OCI-LY1 (cell line): ENCODE measurements at regions not wholly inside any gene's neighbourhood (a gene's known extent, or its start where the extent isn't known, plus 50 kb on each side); places are given as distances from the start of the nearest gene placed in this dataset.

Experiments used
- H2AFZ ChIP-seq: fragments of 200-600 bp; sonication (generic), shearing (Covaris generic); 2 replicates; pipeline ENCODE4 v1.6.0; 2014; ENCODE audit warnings: antibody characterized with exemption, mild to moderate bottlenecking, low read length
- H3F3A ChIP-seq: fragments of 200-600 bp; sonication (generic), shearing (Covaris generic); 2 replicates; pipeline ENCODE4 v1.6.0; 2014; ENCODE audit warnings: mild to moderate bottlenecking, antibody characterized with exemption, low read length, moderate library complexity; ENCODE audit not compliant: insufficient read depth
- H3K27ac ChIP-seq: fragments of 200-600 bp; sonication (generic); 2 replicates; pipeline ENCODE4 v1.5.1; 2014; ENCODE audit warnings: low read length, mixed run types, mild to moderate bottlenecking, low read depth; ENCODE audit not compliant: poor library complexity, severe bottlenecking
- H3K27me3 ChIP-seq: fragments of 200-600 bp; sonication (generic); 2 replicates; pipeline ENCODE4 v1.6.0; 2014; ENCODE audit warnings: antibody characterized with exemption, mild to moderate bottlenecking, low read length, moderate library complexity; ENCODE audit not compliant: insufficient read depth
- H3K36me3 ChIP-seq: fragments of 200-600 bp; sonication (generic); 2 replicates; pipeline ENCODE4 v1.6.1; 2014; ENCODE audit warnings: mild to moderate bottlenecking, antibody characterized with exemption, low read length, moderate library complexity, mixed read lengths; ENCODE audit not compliant: insufficient read depth
- H3K4me1 ChIP-seq: fragments of 200-600 bp; sonication (generic); 2 replicates; pipeline ENCODE4 v1.5.1; 2014; ENCODE audit warnings: mild to moderate bottlenecking, low read length, moderate library complexity; ENCODE audit not compliant: insufficient read depth, severe bottlenecking
- H3K4me2 ChIP-seq: fragments of 200-600 bp; sonication (generic), shearing (Covaris generic); 2 replicates; pipeline ENCODE4 v1.6.1; 2014; ENCODE audit warnings: low read length
- H3K4me3 ChIP-seq: fragments of 200-600 bp; sonication (generic); 2 replicates; pipeline ENCODE4 v1.5.1; 2014; ENCODE audit warnings: low read length, low read depth, mild to moderate bottlenecking, mixed read lengths; ENCODE audit not compliant: poor library complexity, severe bottlenecking
- H3K79me2 ChIP-seq: fragments of 200-600 bp; shearing (Covaris generic); 2 replicates; pipeline ENCODE4 v1.6.1; 2016; ENCODE audit warnings: mixed run types, low read length, mixed read lengths; ENCODE audit not compliant: insufficient read depth
- H3K9ac ChIP-seq: fragments of 200-600 bp; sonication (generic), shearing (Covaris generic); 2 replicates; pipeline ENCODE4 v1.6.1; 2014; ENCODE audit warnings: mild to moderate bottlenecking, low read length, mixed read lengths
- H3K9me2 ChIP-seq: fragments of 200-600 bp; sonication (generic), shearing (Covaris generic); 2 replicates; pipeline ENCODE4 v1.6.1; 2014; ENCODE audit warnings: low read depth, mild to moderate bottlenecking, low read length, mixed read lengths
- H3K9me3 ChIP-seq: fragments of 200-600 bp; shearing (Covaris generic); 2 replicates; pipeline ENCODE4 v1.6.1; 2014; ENCODE audit warnings: low read length, mixed read lengths
- H4K20me1 ChIP-seq: fragments of 200-600 bp; sonication (generic), shearing (Covaris generic); 2 replicates; pipeline ENCODE4 v1.6.0; 2016; ENCODE audit warnings: mild to moderate bottlenecking, low read length; ENCODE audit not compliant: insufficient read depth
- CTCF ChIP-seq: fragments of 200-600 bp; sonication (generic), shearing (Covaris generic); IDR thresholded peaks from 2 replicates; pipeline ENCODE4 v1.5.1; 2017; ENCODE audit warnings: mild to moderate bottlenecking, antibody characterized with exemption, low read length, moderate library complexity, mixed read lengths
- EZH2 ChIP-seq: fragments of 200-600 bp; sonication (generic), shearing (Covaris generic); IDR thresholded peaks from 2 replicates; pipeline ENCODE4 v1.8.0; 2017; ENCODE audit warnings: borderline replicate concordance, mixed run types, mild to moderate bottlenecking, antibody characterized with exemption, low read length, moderate library complexity, mixed read lengths

DNA sequence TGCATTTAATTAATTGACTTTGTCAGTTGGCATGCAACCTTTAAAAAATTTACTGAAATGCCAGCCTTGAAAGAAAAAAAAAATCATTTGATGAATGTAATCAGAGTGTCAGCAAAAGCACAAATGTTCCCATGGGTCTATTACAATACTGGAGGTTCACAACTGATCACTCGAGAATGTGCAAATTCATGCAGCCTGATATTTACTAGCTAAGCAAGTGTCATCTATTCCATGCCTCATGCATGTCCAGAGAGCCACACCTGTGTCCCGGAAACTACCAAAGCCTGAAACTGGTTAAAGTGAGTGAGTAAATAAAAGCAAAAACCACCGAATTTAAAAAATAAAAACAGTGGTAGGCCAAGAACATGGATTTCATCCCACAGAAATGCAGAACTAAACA is 415.3 kb upstream of the ID2 start:
- no peak overlapping the region for H3K4me3 ChIP-seq
- H3K27ac ChIP-seq = no peak overlapping the region
- H2AFZ ChIP-seq = no peak overlapping the region
- no peaks in the 10 kb centered on the region for H3F3A ChIP-seq
- no peaks in the 10 kb centered on the region for H3K36me3 ChIP-seq
- no peaks in the 10 kb centered on the region for H3K9me3 ChIP-seq
- TF ChIP-seq EZH2 = no peak
- TF ChIP-seq CTCF = no peak
- H3K9me2 ChIP-seq = no peaks in the 10 kb centered on the region
- H3K79me2 ChIP-seq = no peaks in the 10 kb centered on the region
- H3K4me2 ChIP-seq = no peak overlapping the region; the same call in 1 of the 2 replicates
- no peak overlapping the region for H3K9ac ChIP-seq
- no peaks in the 10 kb centered on the region for H4K20me1 ChIP-seq
- H3K4me1 ChIP-seq = peaks cover 18% of the 10 kb centered on the region
- no peaks in the 10 kb centered on the region for H3K27me3 ChIP-seq

- Histone ChIP-seq H2AFZ (no peak overlapping the region), H3K27ac (no peak overlapping the region), H3K79me2 (no peaks in the 10 kb centered on the region), H3K27me3 (no peaks in the 10 kb centered on the region), H3K4me2 (no peak overlapping the region; the same call in 1 of the 2 replicates), H3K4me1 (peaks cover 18% of the 10 kb centered on the region), H3K9ac (no peak overlapping the region), H3K9me3 (no peaks in the 10 kb centered on the region), H3F3A (no peaks in the 10 kb centered on the region), H3K9me2 (no peaks in the 10 kb centered on the region), H4K20me1 (no peaks in the 10 kb centered on the region), H3K4me3 (no peak overlapping the region), H3K36me3 (no peaks in the 10 kb centered on the region)
- TF ChIP-seq CTCF (no peak), EZH2 (no peak)
Observed at GRCh38 chr2:8267048-8267447, 414.8 kb upstream of the ID2 start.

GRCh38 chr2:8267721-8268120 is 414.1 kb upstream of the ID2 start:
- TF ChIP-seq EZH2 (no peak), CTCF (no peak)
- Histone ChIP-seq H3K9me3 (no peaks in the 10 kb centered on the region), H3K9me2 (no peaks in the 10 kb centered on the region), H2AFZ (no peak overlapping the region), H3K4me2 (no peak overlapping the region), H3K27me3 (no peaks in the 10 kb centered on the region), H3K4me1 (peaks cover 18% of the 10 kb centered on the region), H3K27ac (no peak overlapping the region), H3K36me3 (no peaks in the 10 kb centered on the region), H3K79me2 (no peaks in the 10 kb centered on the region), H3K9ac (no peak overlapping the region), H4K20me1 (no peaks in the 10 kb centered on the region), H3F3A (no peaks in the 10 kb centered on the region), H3K4me3 (no peak overlapping the region)
